ENCODE measurements at regions not wholly inside any gene's neighbourhood (a gene's known extent, or its start where the extent isn't known, plus 50 kb on each side); places are given as distances from the start of the nearest gene placed in this dataset.
"Not testable (repeated sequence)": the region's sequence is repeated elsewhere in the genome, so short reads cannot be mapped to it uniquely, and the experiment has no call there.

GRCh38 chr13:70755456-70755855 is 647.2 kb upstream of the KLHL1 start:
- DNase-seq, result no peak

- no peak for DNase-seq
Observed at GRCh38 chr13:70747262-70747661, 639.0 kb upstream of the KLHL1 start.

- not testable (repeated sequence) for DNase-seq
Observed at GRCh38 chr13:70746469-70746868, 638.2 kb upstream of the KLHL1 start.

- DNase-seq, result no peak
Observed at GRCh38 chr13:70736622-70737317, 628.5 kb upstream of the KLHL1 start.

- no peak for DNase-seq
Observed at GRCh38 chr13:70732611-70733010, 624.4 kb upstream of the KLHL1 start.

- no peak for DNase-seq
Observed at GRCh38 chr13:70729369-70729768, 621.1 kb upstream of the KLHL1 start.

GRCh38 chr13:70723732-70724131 is 615.5 kb upstream of the KLHL1 start:
- no peak for DNase-seq

- DNase-seq, result no peak
Observed at GRCh38 chr13:70720386-70720785, 612.1 kb upstream of the KLHL1 start.

GRCh38 chr13:70714993-70715392 is 606.7 kb upstream of the KLHL1 start:
- no peak for DNase-seq

GRCh38 chr13:70708775-70709174 is 600.5 kb upstream of the KLHL1 start:
- no peak for DNase-seq

GRCh38 chr13:70703755-70704154 is 595.5 kb upstream of the KLHL1 start:
- no peak for DNase-seq

- no peak for DNase-seq
Observed at GRCh38 chr13:70694996-70695715, 586.9 kb upstream of the KLHL1 start.

GRCh38 chr13:70668983-70669382 is 560.7 kb upstream of the KLHL1 start:
- no peak for DNase-seq

GRCh38 chr13:70668293-70668692 is 560.0 kb upstream of the KLHL1 start:
- no peak for DNase-seq

GRCh38 chr13:70666883-70667556 is 558.8 kb upstream of the KLHL1 start:
- DNase-seq, result no peak

- DNase-seq, result no peak
Observed at GRCh38 chr13:70662231-70662940, 554.1 kb upstream of the KLHL1 start.

- DNase-seq, result no peak
Observed at GRCh38 chr13:70644052-70644451, 535.8 kb upstream of the KLHL1 start.

GRCh38 chr13:70634893-70635292 is 526.6 kb upstream of the KLHL1 start:
- no peak for DNase-seq

GRCh38 chr13:70630247-70630646 is 522.0 kb upstream of the KLHL1 start:
- no peak for DNase-seq

GRCh38 chr13:70623239-70623638 is 515.0 kb upstream of the KLHL1 start:
- DNase-seq, result no peak

- no peak for DNase-seq
Observed at GRCh38 chr13:70622796-70623195, 514.5 kb upstream of the KLHL1 start.

- DNase-seq, result no peak
Observed at GRCh38 chr13:70619936-70620335, 511.7 kb upstream of the KLHL1 start.

GRCh38 chr13:70616847-70617246 is 508.6 kb upstream of the KLHL1 start:
- DNase-seq, result no peak

Measured in activated effector memory CD4-positive, alpha-beta T cell treated with Interleukin-2 at 50 U/mL for 16 hours (primary cell).